ENCODE measurements at regions not wholly inside any gene's neighbourhood (a gene's known extent, or its start where the extent isn't known, plus 50 kb on each side); places are given as distances from the start of the nearest gene placed in this dataset.

DNA sequence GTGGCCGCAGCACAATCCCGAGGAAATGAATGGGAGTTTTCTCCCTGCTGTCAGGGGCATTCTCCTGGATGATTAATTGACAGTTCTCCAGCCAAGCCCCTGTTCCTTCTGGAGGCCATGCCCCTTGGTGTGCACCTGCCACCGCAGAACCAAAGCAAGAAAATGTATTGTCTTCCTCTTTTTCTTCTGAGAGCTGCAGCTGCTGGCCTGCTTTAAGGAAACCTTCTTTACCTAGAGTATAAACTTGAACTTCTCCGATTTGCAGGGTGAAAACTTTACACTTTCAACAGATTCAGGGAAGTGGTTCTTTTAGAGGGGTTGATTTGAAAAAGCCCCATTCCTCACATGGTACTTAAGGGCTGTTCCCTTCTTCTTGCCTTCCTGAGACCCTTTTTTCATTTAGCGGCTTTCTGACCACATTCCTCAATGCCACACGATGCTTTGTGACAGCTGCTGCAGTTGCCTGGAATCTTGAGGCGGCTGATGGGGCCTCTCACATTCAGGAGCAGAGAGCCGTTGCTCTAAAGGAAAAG, 402.8 kb downstream of the TXNL1 start:
- TF ChIP-seq POLR2AphosphoS5 (IDR thresholded peaks at IDR 0.05; ENCODE audit: low read depth, low read length) = no peak
- TF ChIP-seq POLR2A (IDR thresholded peaks at IDR 0.05; ENCODE audit: low read depth, low read length) = no peak
- TF ChIP-seq TAF1 (IDR thresholded peaks at IDR 0.05; ENCODE audit: borderline replicate concordance, low read depth, low read length) = no peak

All from GM12892 (cell line).